ENCODE measurements at regions not wholly inside any gene's neighbourhood (a gene's known extent, or its start where the extent isn't known, plus 50 kb on each side); places are given as distances from the start of the nearest gene placed in this dataset.

DNA sequence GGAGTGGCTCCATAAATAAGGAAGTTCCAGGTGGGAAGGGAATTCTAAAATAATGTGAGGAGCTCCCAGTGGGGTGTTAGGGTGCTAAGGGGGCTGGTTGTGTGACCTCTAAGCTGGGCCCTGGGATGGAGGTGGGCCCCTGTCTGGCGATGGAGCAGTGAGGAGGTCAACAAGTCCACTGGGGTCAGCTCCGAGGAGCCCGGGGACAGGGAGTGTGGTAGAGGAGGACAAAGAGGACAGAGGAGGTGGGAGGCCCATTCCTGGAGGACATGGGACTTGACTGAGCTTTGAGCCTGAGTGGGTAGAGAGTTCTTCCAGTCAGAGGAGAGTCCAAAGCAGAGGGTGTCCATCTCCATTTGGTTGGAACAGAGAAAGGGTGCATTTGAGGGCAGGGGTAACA lies 390.2 kb downstream of the TSHZ3 start:
- H3K36me3 Mint-ChIP-seq (ENCODE audit: insufficient read depth in 1 of 3, low read depth in 3 of 3) = peaks cover 0 to 7% (median 3%) of the 10 kb centered on the region in 3 experiments; a peak in 2 of 7 replicates
- 0 out of 2 replicates have a peak, but pooled peaks cover 1% of the 10 kb centered on the region for H3K4me1 ChIP-seq (ENCODE audit: insufficient read depth, low read length)
- H3K4me1 Mint-ChIP-seq = peaks cover 11 to 15% of the 10 kb centered on the region in 2 experiments
- H3K23me2 ChIP-seq (ENCODE audit: insufficient read length, low read depth, low read length, poor library complexity, severe bottlenecking) = no peaks in the 10 kb centered on the region
- H3K9me3 ChIP-seq (ENCODE audit: control insufficient read depth, low read depth, low read length) = no peaks in the 10 kb centered on the region
- no peak overlapping the region for H3K27ac Mint-ChIP-seq
- H2BK120ac ChIP-seq (ENCODE audit: low read depth, low read length, poor library complexity, severe bottlenecking) = no peak overlapping the region
- no peak overlapping the region for H3K27ac ChIP-seq (ENCODE audit: insufficient read length, low read depth, low read length)
- peaks cover 0 to 14% of the 10 kb centered on the region in 2 experiments; a peak in 4 of 5 replicates for H3K9me3 Mint-ChIP-seq
- H4K5ac ChIP-seq (ENCODE audit: insufficient read length, low read depth, low read length) = no peak overlapping the region
- no peak overlapping the region for H3K56ac ChIP-seq (ENCODE audit: insufficient read length, low read depth, low read length)
- H3K79me2 ChIP-seq (ENCODE audit: insufficient read depth, low read length) = 0 out of 2 replicates have a peak, but pooled peaks cover 1% of the 10 kb centered on the region
- no peak overlapping the region for H3K4me2 ChIP-seq (ENCODE audit: insufficient read depth, insufficient read length, low read length)
- H3K18ac ChIP-seq (ENCODE audit: insufficient read length, low read depth, low read length) = no peak overlapping the region
- H4K8ac ChIP-seq (replicated peaks; ENCODE audit: insufficient read length, low read depth, low read length) = no peak overlapping the region
- H2BK5ac ChIP-seq (ENCODE audit: insufficient read length, low read length) = no peak overlapping the region
- no peaks in the 10 kb centered on the region for H4K20me1 ChIP-seq (ENCODE audit: control insufficient read depth, insufficient read depth, insufficient read length)
- H3K4ac ChIP-seq (ENCODE audit: low read depth, low read length) = no peak overlapping the region
- no peak overlapping the region for H3K23ac ChIP-seq (ENCODE audit: insufficient read length, low read depth, low read length)
- TF ChIP-seq, protein P1, sequence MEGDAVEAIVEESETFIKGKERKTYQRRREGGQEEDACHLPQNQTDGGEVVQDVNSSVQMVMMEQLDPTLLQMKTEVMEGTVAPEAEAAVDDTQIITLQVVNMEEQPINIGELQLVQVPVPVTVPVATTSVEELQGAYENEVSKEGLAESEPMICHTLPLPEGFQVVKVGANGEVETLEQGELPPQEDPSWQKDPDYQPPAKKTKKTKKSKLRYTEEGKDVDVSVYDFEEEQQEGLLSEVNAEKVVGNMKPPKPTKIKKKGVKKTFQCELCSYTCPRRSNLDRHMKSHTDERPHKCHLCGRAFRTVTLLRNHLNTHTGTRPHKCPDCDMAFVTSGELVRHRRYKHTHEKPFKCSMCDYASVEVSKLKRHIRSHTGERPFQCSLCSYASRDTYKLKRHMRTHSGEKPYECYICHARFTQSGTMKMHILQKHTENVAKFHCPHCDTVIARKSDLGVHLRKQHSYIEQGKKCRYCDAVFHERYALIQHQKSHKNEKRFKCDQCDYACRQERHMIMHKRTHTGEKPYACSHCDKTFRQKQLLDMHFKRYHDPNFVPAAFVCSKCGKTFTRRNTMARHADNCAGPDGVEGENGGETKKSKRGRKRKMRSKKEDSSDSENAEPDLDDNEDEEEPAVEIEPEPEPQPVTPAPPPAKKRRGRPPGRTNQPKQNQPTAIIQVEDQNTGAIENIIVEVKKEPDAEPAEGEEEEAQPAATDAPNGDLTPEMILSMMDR (conservative IDR thresholded peaks at IDR 0.05) = no peak
- no peak overlapping the region for H3K14ac ChIP-seq (ENCODE audit: insufficient read depth, low read length)
- H2BK12ac ChIP-seq (ENCODE audit: insufficient read length, low read depth, low read length) = no peak overlapping the region
- no CpG with 5 or more reads among the region's 3 CpGs for WGBS (ENCODE audit: extremely low coverage, insufficient read length, low lambda C conversion rate)
- H2BK15ac ChIP-seq (ENCODE audit: low read depth, low read length) = no peak overlapping the region
- no peak for DNase-seq
- H3K9ac ChIP-seq (ENCODE audit: extremely low read depth, insufficient read length, low read length) = no peak overlapping the region
- H3K27me3 Mint-ChIP-seq (ENCODE audit: low read depth) = peaks cover 3% of the 10 kb centered on the region
- H3K27me3 ChIP-seq (ENCODE audit: insufficient read depth, low read length) = no peaks in the 10 kb centered on the region
- H2AK5ac ChIP-seq (ENCODE audit: insufficient read length, low read length) = no peak overlapping the region
- no peak overlapping the region for H2AFZ ChIP-seq (ENCODE audit: low read length)
- H3T11ph ChIP-seq (ENCODE audit: low read length) = no peak overlapping the region
- no peaks in the 10 kb centered on the region for H3K79me1 ChIP-seq (ENCODE audit: insufficient read depth, low read depth, low read length, poor library complexity, severe bottlenecking)
- no peak overlapping the region for H2BK20ac ChIP-seq (ENCODE audit: low read depth, low read length, poor library complexity, severe bottlenecking)
- H3K4me3 Mint-ChIP-seq = no peak overlapping the region
- H4K91ac ChIP-seq (ENCODE audit: insufficient read length, low read depth, low read length) = no peak overlapping the region

All from H9 (cell line).